Caco-2 (cell line): ENCODE measurements at regions not wholly inside any gene's neighbourhood (a gene's known extent, or its start where the extent isn't known, plus 50 kb on each side); places are given as distances from the start of the nearest gene placed in this dataset.

Experiments used
- BruUV-seq: library from RNA; stranded (reverse); fragments of 400-500 nt; replicated peaks from 2 replicates; lab custom pipeline; 2021; lab: Mats Ljungman, UMichigan
- CTCF ChIA-PET: fragments of 300-600 bp; sonication (Branson Sonifier 250); formaldehyde crosslinking; loops from one replicate; lab custom pipeline; 2022; ENCODE audit warnings: antibody characterized with exemption; lab: Charles Lee
- POLR2A ChIA-PET: fragments of 300-600 bp; sonication (Branson Sonifier 250); formaldehyde crosslinking; loops from one replicate; lab custom pipeline; 2022; ENCODE audit warnings: antibody characterized with exemption; lab: Charles Lee
- DNase-seq, 2 experiments: peaks; one replicate each; pipeline versions ENCODE4 v3.0.0 to v3.0.0-alpha.2; 2020 to 2022
- H3K27me3 ChIP-seq: replicated peaks from 2 replicates; pipeline ENCODE4 v1.6.0; 2011; ENCODE audit warnings: low read length; ENCODE audit not compliant: control insufficient read depth, insufficient read depth
- H3K36me3 ChIP-seq: 2 replicates; pipeline ENCODE4 v1.5.1; 2011; ENCODE audit warnings: low read length; ENCODE audit not compliant: control insufficient read depth, insufficient read depth
- H3K4me1 ChIP-seq: fragments of 250-450 bp; sonication (Bioruptor Pico); 2 replicates; pipeline ENCODE4 v1.5.1; 2020; ENCODE audit warnings: mild to moderate bottlenecking
- H3K4me3 ChIP-seq: 2 replicates; pipeline ENCODE4 v1.5.1; 2011; ENCODE audit warnings: low read depth, mild to moderate bottlenecking, control low read depth, low read length
- H3K9me3 ChIP-seq: fragments of 250-450 bp; sonication (Bioruptor Pico); 2 replicates; pipeline ENCODE4 v1.5.1; 2020; ENCODE audit warnings: mild to moderate bottlenecking, moderate library complexity
- H3K27ac Mint-ChIP-seq: one replicate; pipeline ENCODE4 v1.8.0; 2022; ENCODE audit warnings: mixed read lengths; ENCODE audit not compliant: unreplicated experiment
- H3K27me3 Mint-ChIP-seq: one replicate; pipeline ENCODE4 v1.8.0; 2022; ENCODE audit warnings: mixed read lengths; ENCODE audit not compliant: insufficient read depth, unreplicated experiment
- H3K36me3 Mint-ChIP-seq: one replicate; pipeline ENCODE4 v1.8.0; 2022; ENCODE audit warnings: mild to moderate bottlenecking, mixed read lengths; ENCODE audit not compliant: insufficient read depth, unreplicated experiment
- H3K4me1 Mint-ChIP-seq: one replicate; pipeline ENCODE4 v1.8.0; 2022; ENCODE audit warnings: low read depth, mixed read lengths; ENCODE audit not compliant: unreplicated experiment
- H3K4me3 Mint-ChIP-seq: one replicate; pipeline ENCODE4 v1.8.0; 2022; ENCODE audit warnings: mild to moderate bottlenecking, moderate library complexity, mixed read lengths; ENCODE audit not compliant: unreplicated experiment
- H3K9me3 Mint-ChIP-seq: one replicate; pipeline ENCODE4 v1.8.0; 2022; ENCODE audit warnings: mixed read lengths; ENCODE audit not compliant: unreplicated experiment
- intact Hi-C: fragments of 100-400 bp; cut with micrococcal nuclease; formaldehyde crosslinking; loops from one replicate; pipeline ENCODE4 v1.10.0; 2022; ENCODE audit not compliant: unreplicated experiment
- TF ChIP-seq, protein P1 (sequence below), 2 experiments: fragments of 200-600 bp in 1 of 2; IDR thresholded peaks; 1 replicate in 1 of 2; 2 replicates in 1 of 2; pipeline versions ENCODE4 v1.5.1 to v1.8.0; 2011 to 2022; ENCODE audit warnings: antibody characterized with exemption in 1 of 2, control low read depth in 1 of 2, inconsistent platforms in 1 of 2, low read depth in 1 of 2, low read length in 1 of 2, mild to moderate bottlenecking in 1 of 2, moderate library complexity in 1 of 2; ENCODE audit not compliant: insufficient read depth in 1 of 2, severe bottlenecking in 1 of 2, unreplicated experiment in 1 of 2

DNA sequence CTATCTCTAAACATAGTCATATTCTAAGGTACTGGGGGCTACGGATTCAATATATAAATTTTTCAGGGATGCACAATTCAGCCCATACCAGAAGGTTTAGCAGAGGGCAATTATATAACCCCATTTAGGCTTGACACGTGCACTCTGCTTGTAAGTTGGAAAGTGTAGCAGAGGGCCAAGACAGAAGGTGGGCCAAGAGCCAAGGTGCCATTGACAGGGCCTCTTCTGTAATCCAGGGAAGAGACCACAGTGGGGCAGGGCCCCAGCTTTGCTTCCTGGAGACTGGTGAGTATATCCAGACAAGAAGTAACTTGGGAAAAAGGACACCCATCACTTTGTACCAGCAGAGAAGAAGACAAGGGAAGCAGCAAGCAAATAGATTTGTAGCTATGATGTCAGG lies 672.4 kb upstream of the MARCKS start:
- H3K9me3 Mint-ChIP-seq, result no peaks in the 10 kb centered on the region
- no peak overlapping the region for H3K27ac Mint-ChIP-seq
- H3K9me3 ChIP-seq, result no peaks in the 10 kb centered on the region
- H3K36me3 ChIP-seq, result no peaks in the 10 kb centered on the region
- intact Hi-C loops, result loop anchor here (10.0 kb wide), 1 partner anchor 300 kb away; no protein-coding TSS in a partner anchor
- no peak overlapping the region for H3K4me3 Mint-ChIP-seq
- H3K36me3 Mint-ChIP-seq, result no peaks in the 10 kb centered on the region
- H3K4me1 ChIP-seq, result peaks cover 22% of the 10 kb centered on the region
- H3K4me3 ChIP-seq, result no peak overlapping the region
- CTCF ChIA-PET, result no interaction called here
- H3K27me3 ChIP-seq, result no peaks in the 10 kb centered on the region
- POLR2A ChIA-PET, result no interaction called here
- no TSS peak for BruUV-seq
- DNase-seq, result no peak
- H3K4me1 Mint-ChIP-seq, result peaks cover 18% of the 10 kb centered on the region
- TF ChIP-seq, protein P1, sequence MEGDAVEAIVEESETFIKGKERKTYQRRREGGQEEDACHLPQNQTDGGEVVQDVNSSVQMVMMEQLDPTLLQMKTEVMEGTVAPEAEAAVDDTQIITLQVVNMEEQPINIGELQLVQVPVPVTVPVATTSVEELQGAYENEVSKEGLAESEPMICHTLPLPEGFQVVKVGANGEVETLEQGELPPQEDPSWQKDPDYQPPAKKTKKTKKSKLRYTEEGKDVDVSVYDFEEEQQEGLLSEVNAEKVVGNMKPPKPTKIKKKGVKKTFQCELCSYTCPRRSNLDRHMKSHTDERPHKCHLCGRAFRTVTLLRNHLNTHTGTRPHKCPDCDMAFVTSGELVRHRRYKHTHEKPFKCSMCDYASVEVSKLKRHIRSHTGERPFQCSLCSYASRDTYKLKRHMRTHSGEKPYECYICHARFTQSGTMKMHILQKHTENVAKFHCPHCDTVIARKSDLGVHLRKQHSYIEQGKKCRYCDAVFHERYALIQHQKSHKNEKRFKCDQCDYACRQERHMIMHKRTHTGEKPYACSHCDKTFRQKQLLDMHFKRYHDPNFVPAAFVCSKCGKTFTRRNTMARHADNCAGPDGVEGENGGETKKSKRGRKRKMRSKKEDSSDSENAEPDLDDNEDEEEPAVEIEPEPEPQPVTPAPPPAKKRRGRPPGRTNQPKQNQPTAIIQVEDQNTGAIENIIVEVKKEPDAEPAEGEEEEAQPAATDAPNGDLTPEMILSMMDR (IDR thresholded peaks at IDR 0.05; ENCODE audit: insufficient read depth in 1 of 2, low read depth in 1 of 2, low read length in 1 of 2, severe bottlenecking in 1 of 2, unreplicated experiment in 1 of 2), result no peak
- H3K27me3 Mint-ChIP-seq, result no peaks in the 10 kb centered on the region

DNA sequence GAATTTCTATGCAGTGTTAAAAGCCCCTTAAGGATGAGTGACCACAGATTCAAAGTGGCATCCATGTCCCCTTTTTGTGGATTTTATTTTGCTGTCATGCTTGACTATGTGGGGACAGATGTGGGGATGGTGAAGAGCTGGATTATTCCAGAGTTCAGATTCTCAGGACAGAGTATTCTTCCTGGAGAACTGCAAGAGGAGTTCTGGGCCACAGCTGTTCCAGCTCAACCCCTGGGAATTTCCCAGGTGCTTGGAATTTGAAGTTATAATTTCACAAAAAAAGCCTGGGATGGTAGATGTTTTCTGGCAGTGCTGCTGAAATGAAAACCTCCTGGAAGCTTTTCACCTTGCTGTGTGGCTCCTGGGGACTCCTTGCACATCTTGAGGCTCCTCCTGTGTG lies 671.8 kb upstream of the MARCKS start:
- POLR2A ChIA-PET, result no interaction called here

DNA sequence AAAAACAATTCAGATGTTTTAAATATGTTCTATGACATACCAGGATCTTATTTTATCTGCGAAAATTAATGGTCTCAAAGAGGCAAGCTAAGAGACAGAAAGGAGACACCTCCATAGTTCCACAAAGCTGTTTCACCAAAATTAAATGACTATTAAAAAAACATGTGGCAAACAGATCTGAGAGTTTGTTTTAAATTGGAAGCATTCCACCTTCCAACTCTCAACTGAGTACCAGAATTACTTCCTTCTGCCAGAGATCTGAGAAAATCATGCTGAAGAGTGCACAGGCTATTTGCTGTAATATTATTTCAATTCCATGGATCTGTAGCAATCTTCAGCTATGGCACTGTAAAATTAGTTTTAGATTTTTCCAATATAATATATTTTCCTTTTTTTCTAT lies 669.5 kb upstream of the MARCKS start:
- no peak overlapping the region for H3K4me3 Mint-ChIP-seq
- Histone ChIP-seq H3K9me3 (0 out of 2 replicates have a peak, but pooled peaks cover 4% of the 10 kb centered on the region), H3K4me1 (peaks cover 22% of the 10 kb centered on the region), H3K27me3 (no peaks in the 10 kb centered on the region), H3K4me3 (no peak overlapping the region), H3K36me3 (no peaks in the 10 kb centered on the region)
- H3K27me3 Mint-ChIP-seq, result no peaks in the 10 kb centered on the region
- TF ChIP-seq, protein P1 (IDR thresholded peaks at IDR 0.05; ENCODE audit: insufficient read depth in 1 of 2, low read depth in 1 of 2, low read length in 1 of 2, severe bottlenecking in 1 of 2, unreplicated experiment in 1 of 2), result no peak
- no peak for DNase-seq
- BruUV-seq, result no TSS peak
- no peaks in the 10 kb centered on the region for H3K36me3 Mint-ChIP-seq
- H3K27ac Mint-ChIP-seq, result no peak overlapping the region
- peaks cover 18% of the 10 kb centered on the region for H3K4me1 Mint-ChIP-seq
- intact Hi-C loops, result loop anchor here (10.0 kb wide), 1 partner anchor 297 kb away; no protein-coding TSS in a partner anchor
- POLR2A ChIA-PET, result no interaction called here
- CTCF ChIA-PET, result no interaction called here
- no peaks in the 10 kb centered on the region for H3K9me3 Mint-ChIP-seq

More for the DNA sequence above, 671.8 kb upstream of the MARCKS start:
- no peaks in the 10 kb centered on the region for H3K36me3 Mint-ChIP-seq
- peaks cover 18% of the 10 kb centered on the region for H3K4me1 Mint-ChIP-seq
- Histone ChIP-seq H3K4me3 (no peak overlapping the region), H3K27me3 (no peaks in the 10 kb centered on the region), H3K4me1 (peaks cover 22% of the 10 kb centered on the region), H3K9me3 (no peaks in the 10 kb centered on the region), H3K36me3 (no peaks in the 10 kb centered on the region)
- BruUV-seq, result no TSS peak
- CTCF ChIA-PET, result no interaction called here
- no peaks in the 10 kb centered on the region for H3K27me3 Mint-ChIP-seq
- H3K27ac Mint-ChIP-seq, result no peak overlapping the region
- intact Hi-C loops, result loop anchor here (10.0 kb wide), 1 partner anchor 300 kb away; no protein-coding TSS in a partner anchor
- DNase-seq, result no peak
- no peak overlapping the region for H3K4me3 Mint-ChIP-seq
- H3K9me3 Mint-ChIP-seq, result no peaks in the 10 kb centered on the region
- TF ChIP-seq, protein P1 (IDR thresholded peaks at IDR 0.05; ENCODE audit: insufficient read depth in 1 of 2, low read depth in 1 of 2, low read length in 1 of 2, severe bottlenecking in 1 of 2, unreplicated experiment in 1 of 2), result no peak
